Body of pancreas (tissue), 4 donors: ENCODE measurements at regions not wholly inside any gene's neighbourhood (a gene's known extent, or its start where the extent isn't known, plus 50 kb on each side); places are given as distances from the start of the nearest gene placed in this dataset.
"Not testable (repeated sequence)": the region's sequence is repeated elsewhere in the genome, so short reads cannot be mapped to it uniquely, and the experiment has no call there.

Experiments
- ATAC-seq: fragments of 150-250 bp; one replicate; pipeline ENCODE4 v1.9.1; 2016
- DNase-seq, 4 donors: peaks; one replicate each; pipeline ENCODE4 v3.0.0-alpha.2; 2019
- H3K27ac ChIP-seq, 4 donors: fragments of 200-600 bp; sonication (generic); 1 replicate in 3 of 4; 2 replicates in 1 of 4; pipeline versions ENCODE4 v1.5.1 to v1.6.1; 2016 to 2019; ENCODE audit warnings: mild to moderate bottlenecking in 1 of 4, mixed read lengths in 1 of 4, moderate library complexity in 1 of 4
- H3K27me3 ChIP-seq, 2 donors: fragments of 200-600 bp; sonication (generic); one replicate each; pipeline ENCODE4 v1.6.0; 2016; ENCODE audit warnings: mild to moderate bottlenecking in 1 of 2
- H3K36me3 ChIP-seq, 2 donors: fragments of 200-600 bp; sonication (generic); replicated peaks in 1 of 2; 2 replicates each; pipeline ENCODE4 v1.5.1; 2016; ENCODE audit warnings: low read depth in 2 of 2; ENCODE audit not compliant: insufficient read depth in 1 of 2
- H3K4me1 ChIP-seq: fragments of 200-600 bp; sonication (generic); one replicate; pipeline ENCODE4 v1.6.0; 2016
- H3K4me3 ChIP-seq, 2 donors: fragments of 200-600 bp; sonication (generic); 1 replicate in 1 of 2; 2 replicates in 1 of 2; pipeline ENCODE4 v1.5.1; 2016 to 2019
- H3K9me3 ChIP-seq, 3 donors: fragments of 200-600 bp; sonication (generic); 1 replicate in 2 of 3; 2 replicates in 1 of 3; pipeline ENCODE4 v1.5.1; 2016
- CTCF ChIP-seq, 7 experiments: fragments of 450-650 bp in 4 of 7; fragments of 200-600 bp in 3 of 7; sonication (generic) in 3 of 7; IDR thresholded peaks; one replicate each; pipeline ENCODE4 v1.5.1; 2016 to 2019; ENCODE audit warnings: antibody characterized with exemption in 7 of 7
- POLR2A ChIP-seq, 3 donors: fragments of 450-650 bp; IDR thresholded peaks; one replicate each; pipeline ENCODE4 v1.6.1; 2016; ENCODE audit warnings: antibody characterized with exemption in 3 of 3, mild to moderate bottlenecking in 2 of 3
- WGBS, 2 donors: methylation state at CpG; one replicate each; pipeline ENCODE4 v1.1.5; 2017; 5-methylcytosine and 5-hydroxymethylcytosine counted together
- intact Hi-C: fragments of 100-400 bp; cut with DNase I; formaldehyde crosslinking; loops from one replicate; pipeline ENCODE4 v1.15.1; 2023

- WGBS, 2 donors, result 76 to 86% methylated on average over 11 to 16 of the region's 16 CpGs
- Histone ChIP-seq H3K36me3 (no peaks in the 10 kb centered on the region), H3K27ac (no peak overlapping the region), H3K9me3 (no peaks in the 10 kb centered on the region), H3K4me3 (no peak overlapping the region), H3K4me1 (no peaks in the 10 kb centered on the region), H3K27me3 (no peaks in the 10 kb centered on the region)
- TF ChIP-seq CTCF (IDR thresholded peaks at IDR 0.05), result no peak
- no peak for TF ChIP-seq POLR2A (IDR thresholded peaks at IDR 0.05)
- DNase-seq, result no peak
- intact Hi-C loops, result no loop called here
- ATAC-seq, result no peak
Measured at GRCh38 chr12:116443821-116444589, 115.2 kb upstream of the MAP1LC3B2 start.

GRCh38 chr12:116444590-116444943 lies 114.6 kb upstream of the MAP1LC3B2 start:
- no peaks in the 10 kb centered on the region for H3K27me3 ChIP-seq
- ATAC-seq, result no peak
- no peak overlapping the region for H3K4me3 ChIP-seq
- WGBS, 2 donors, result 78 to 84% methylated on average over 7 of the region's 7 CpGs
- no peak for TF ChIP-seq CTCF (IDR thresholded peaks at IDR 0.05)
- TF ChIP-seq POLR2A (IDR thresholded peaks at IDR 0.05), result no peak
- no peaks in the 10 kb centered on the region for H3K9me3 ChIP-seq
- intact Hi-C loops, result no loop called here
- no peak for DNase-seq
- H3K4me1 ChIP-seq, result no peaks in the 10 kb centered on the region
- no peaks in the 10 kb centered on the region for H3K36me3 ChIP-seq
- no peak overlapping the region for H3K27ac ChIP-seq

- no peaks in the 10 kb centered on the region for H3K27me3 ChIP-seq
- ATAC-seq (no peak), DNase-seq (no peak)
- H3K27ac ChIP-seq, result no peak overlapping the region
- intact Hi-C loops, result no loop called here
- no peaks in the 10 kb centered on the region for H3K36me3 ChIP-seq
- H3K4me1 ChIP-seq, result no peaks in the 10 kb centered on the region
- TF ChIP-seq POLR2A (IDR thresholded peaks at IDR 0.05), result no peak
- TF ChIP-seq CTCF (IDR thresholded peaks at IDR 0.05), result no peak
- 86 to 92% methylated on average over 11 of the region's 11 CpGs for WGBS, 2 donors
- no peak overlapping the region for H3K4me3 ChIP-seq
- H3K9me3 ChIP-seq, result no peaks in the 10 kb centered on the region
Measured at GRCh38 chr12:116448165-116448739, 110.9 kb upstream of the MAP1LC3B2 start.

GRCh38 chr12:116450406-116450910 lies 108.7 kb upstream of the MAP1LC3B2 start:
- Histone ChIP-seq H3K27me3 (no peaks in the 10 kb centered on the region), H3K9me3 (no peaks in the 10 kb centered on the region), H3K36me3 (no peaks in the 10 kb centered on the region), H3K4me3 (no peak overlapping the region), H3K4me1 (peaks cover 8% of the 10 kb centered on the region), H3K27ac (no peak overlapping the region)
- ATAC-seq (no peak), DNase-seq (no peak)
- WGBS, 2 donors, result 92 to 100% methylated on average over 3 of the region's 3 CpGs
- TF ChIP-seq CTCF (IDR thresholded peaks at IDR 0.05) (no peak), POLR2A (IDR thresholded peaks at IDR 0.05) (no peak)
- intact Hi-C loops, result no loop called here

- intact Hi-C loops, result not testable (repeated sequence)
- WGBS, 2 donors, result 91 to 100% methylated on average over 2 to 5 of the region's 5 CpGs
Measured at GRCh38 chr12:116452975-116453374, 106.2 kb upstream of the MAP1LC3B2 start.

More at GRCh38 chr12:116452975-116453374, 106.2 kb upstream of the MAP1LC3B2 start:
- H3K4me1 ChIP-seq, result peaks cover 11% of the 10 kb centered on the region
- H3K4me3 ChIP-seq, H3K36me3 ChIP-seq, DNase-seq, H3K27ac ChIP-seq, H3K27me3 ChIP-seq, H3K9me3 ChIP-seq, ATAC-seq: not testable (repeated sequence)
